GM19438 (cell line): ENCODE measurements at regions not wholly inside any gene's neighbourhood (a gene's known extent, or its start where the extent isn't known, plus 50 kb on each side); places are given as distances from the start of the nearest gene placed in this dataset.

Experiments
- ATAC-seq: cut with Tn5 transposase; IDR thresholded peaks from one replicate; pipeline ENCODE4 v1.9.1; 2021; ENCODE audit warnings: low read depth; ENCODE audit not compliant: unreplicated experiment

DNA sequence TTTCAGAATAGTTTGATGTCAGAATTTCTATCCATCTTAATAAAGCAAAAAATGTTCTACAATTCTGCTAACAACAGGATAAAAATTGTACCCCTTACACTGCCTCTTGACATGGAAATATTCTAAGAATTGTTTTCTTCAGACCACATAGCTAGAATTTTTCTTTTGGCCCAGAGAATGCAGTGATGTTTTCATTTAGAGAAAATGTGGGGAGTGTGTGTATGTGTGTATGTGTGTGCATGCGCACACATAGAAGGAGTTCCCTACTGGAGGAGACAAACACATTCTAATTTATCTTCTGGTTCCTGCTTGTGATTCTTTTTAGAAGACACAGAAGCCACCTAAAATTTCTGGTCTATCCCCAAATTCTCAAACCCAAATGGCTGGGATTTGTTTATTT is 1145.7 kb downstream of the VRK1 start:
- no peak for ATAC-seq

DNA sequence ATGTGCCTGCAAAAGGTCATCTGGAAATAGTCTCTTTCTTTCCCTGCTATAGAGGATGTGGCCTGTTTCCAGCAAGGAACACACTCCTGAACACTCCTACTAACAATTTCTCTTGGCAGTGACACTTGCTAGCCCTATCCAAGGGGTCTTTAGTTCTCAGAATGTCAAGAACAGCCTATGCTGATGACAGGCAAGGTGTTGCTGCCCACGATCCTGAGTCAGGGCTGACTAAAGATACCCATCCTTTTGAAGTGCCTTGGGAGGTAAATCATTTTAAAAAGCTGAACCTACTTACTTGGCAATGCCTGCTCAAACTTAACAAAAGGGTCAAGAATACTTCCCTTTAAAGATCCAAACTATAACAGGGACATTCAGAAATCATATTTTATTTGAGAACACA is 1146.4 kb downstream of the VRK1 start:
- no peak for ATAC-seq

DNA sequence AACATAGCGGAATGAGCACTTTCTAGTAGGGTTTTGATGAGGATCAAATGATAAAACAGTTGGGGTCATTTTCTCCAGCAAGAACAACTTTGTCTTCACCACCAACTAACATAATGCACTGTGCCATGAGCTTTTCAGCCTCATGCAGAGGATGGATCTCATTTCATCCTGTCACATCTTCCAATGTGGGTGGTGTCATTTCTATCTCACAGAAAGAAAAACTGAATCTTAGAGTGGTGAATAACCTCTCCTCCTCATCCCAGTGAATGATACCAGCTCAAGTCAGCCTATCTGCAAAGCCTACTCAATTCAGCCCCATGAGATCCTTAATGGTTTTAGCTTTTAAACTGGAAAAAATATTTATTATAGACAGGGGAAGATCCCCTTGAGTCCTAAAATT is 1147.2 kb downstream of the VRK1 start:
- ATAC-seq: no peak

DNA sequence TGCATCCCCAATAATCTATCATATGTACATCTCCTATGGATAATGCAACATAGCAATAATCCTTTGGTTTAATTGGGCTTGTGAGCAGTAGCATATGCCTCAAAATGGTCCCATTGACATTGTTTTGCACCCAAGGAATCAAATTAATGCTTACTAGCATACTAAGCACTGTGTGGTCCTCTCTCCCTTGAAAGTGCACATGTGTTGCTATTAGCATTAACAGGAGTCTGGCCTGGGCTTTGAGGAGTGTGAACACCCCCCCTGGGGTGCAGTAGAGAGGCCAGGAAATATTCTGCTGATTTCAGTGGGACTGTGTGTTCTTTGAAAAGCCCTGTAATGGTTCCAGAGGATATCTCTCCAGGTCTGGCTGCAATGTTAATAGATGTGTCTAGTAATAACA is 1148.4 kb downstream of the VRK1 start:
- no peak for ATAC-seq

DNA sequence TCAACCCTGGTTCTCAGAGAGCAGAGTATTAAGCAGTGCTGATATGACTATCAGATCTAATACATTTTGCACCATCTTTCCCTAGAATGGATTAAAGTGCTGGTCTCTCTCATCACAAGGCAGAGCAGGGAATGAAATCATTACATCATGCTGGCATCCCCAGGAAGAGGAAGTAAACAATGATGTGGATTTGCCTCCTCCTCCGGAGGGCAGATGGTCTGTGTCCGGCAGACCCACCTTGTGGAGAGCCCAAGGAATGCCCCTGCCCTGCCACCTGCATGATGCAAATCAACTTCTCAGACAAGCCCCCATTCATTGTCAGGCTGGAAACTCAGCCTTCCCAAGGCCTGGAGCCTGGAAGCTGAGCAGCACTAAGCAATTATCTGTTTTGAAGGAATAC is 1149.1 kb downstream of the VRK1 start:
- no peak for ATAC-seq

DNA sequence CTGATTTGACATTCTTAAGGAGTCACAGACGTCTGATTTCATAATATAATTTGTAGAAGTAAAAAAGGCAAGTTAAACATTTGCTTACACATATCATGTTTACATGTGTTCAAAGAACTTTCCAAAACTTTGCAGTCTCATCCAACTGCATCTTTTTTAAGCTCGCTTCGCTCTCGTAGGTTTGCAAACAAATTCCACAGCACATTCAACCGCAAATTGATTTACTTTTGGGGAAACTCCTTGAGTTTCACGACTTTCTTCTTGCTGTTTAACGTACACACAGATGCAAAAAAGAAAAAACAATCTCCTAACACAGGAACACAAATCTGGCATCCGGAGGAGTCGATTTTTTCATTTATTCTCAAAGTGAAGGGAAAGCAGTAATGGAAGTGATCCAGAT is 1149.5 kb downstream of the VRK1 start:
- no peak for ATAC-seq

DNA sequence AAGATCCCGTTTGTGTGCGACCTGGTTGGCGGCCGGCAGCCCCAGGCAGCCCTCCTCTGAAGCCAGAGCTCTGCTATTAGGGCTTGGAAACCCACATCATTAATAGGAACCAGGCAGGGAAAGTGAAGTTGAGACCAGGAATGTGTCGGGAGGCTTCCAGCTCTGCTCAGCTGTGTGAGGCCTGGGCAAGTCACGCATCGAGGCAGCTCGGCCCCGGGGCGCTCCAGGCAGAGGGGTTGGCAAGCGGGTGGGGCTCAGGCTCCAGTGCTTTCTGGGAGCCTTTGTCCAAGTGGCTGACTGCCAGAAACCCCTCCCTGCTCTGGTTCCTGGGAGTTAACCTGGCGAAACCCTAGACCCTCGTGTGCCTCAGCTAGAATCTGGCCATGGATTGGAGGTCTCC is 1151.7 kb downstream of the VRK1 start:
- ATAC-seq: no peak

DNA sequence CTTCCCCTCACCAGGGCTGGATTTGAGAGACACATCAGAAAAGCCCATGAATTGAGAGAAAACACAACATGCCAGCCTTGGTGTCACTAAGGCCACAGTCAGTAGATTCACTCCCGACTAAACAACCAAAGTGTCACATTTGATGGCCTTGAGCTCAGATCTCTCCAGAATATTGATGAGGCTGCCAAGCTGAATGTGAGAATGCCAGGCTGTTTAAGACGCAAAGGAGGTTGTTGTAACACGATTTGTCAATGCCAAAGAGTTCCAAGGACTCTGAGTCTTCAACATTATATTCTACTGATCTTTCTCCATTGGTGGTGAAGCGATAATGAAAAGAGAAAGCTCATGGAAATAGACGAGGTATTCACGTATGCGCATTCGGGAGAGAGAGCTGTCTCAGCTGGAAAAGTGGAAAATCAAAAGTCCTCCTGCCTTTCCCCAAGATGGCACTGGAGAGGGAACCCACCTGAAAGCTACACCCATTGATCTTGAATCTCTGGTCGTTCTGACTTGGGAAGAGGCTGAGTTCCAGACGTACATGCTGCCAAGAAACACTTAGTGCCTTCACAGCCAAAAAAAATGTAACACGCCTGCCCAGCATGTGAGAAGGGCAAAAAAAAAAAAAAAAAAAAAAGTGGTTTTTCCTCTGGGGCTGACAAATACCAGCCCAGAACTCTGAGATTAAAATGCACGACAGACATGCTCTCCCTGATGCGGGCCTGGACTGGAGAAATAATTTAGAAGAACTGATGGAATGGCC is 1159.6 kb downstream of the VRK1 start:
- ATAC-seq: no peak

DNA sequence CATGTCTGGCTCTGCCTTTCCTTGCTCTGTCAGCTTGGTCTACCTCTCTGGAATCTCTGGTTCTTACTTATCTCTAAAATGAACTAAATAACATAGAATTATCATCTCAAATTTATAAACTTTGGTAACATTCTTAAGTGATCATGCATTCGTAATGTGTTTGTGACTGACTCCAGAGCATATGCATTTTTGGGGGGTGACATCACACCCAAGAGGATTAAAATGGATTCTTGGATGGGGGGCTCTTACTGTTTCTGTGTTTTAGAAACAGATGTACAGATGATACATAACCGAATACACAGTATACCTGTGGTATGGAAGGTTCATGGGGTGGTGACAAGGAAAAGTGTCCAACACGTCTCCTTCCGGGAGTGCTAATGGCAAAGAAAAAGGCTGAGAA is 1162.1 kb downstream of the VRK1 start:
- no peak for ATAC-seq

DNA sequence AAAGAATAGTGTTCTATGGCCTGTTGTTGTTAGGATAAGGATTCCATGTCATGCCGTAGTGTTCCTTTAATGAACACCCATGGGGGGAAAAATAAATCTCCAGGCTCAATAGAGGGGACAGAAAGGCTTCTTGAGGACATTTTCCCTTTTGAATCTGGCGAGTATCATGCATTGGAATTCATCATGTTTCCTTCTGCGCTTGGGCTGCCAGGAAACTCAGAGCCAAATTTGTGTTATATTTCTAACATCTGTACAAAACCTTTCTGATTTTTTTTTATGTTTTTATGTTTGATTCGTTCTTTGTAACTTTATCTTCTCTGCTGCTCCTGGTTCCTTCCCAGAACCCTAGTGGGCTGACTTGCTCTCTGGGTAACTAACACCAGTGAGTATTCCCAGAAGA is 1163.3 kb downstream of the VRK1 start:
- no peak for ATAC-seq

DNA sequence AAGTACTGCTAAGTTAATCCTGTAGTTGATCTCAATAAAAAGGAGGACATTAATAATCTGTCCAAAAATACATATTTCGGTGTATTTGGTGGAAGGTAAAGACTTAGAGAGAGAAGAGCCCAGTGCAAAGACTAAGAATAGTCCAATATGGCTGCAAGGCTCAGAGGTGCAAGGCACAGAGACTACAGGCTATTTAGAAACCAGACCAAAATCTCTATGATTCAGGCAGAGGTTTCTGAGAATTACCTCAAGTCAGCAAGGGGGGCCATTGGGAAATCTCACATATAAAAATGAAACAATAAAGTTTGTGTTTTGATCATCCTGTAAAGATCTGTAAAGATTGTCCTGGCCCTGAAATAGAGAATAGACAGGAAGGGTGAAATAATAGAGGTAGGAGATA is 1173.0 kb downstream of the VRK1 start:
- no peak for ATAC-seq

DNA sequence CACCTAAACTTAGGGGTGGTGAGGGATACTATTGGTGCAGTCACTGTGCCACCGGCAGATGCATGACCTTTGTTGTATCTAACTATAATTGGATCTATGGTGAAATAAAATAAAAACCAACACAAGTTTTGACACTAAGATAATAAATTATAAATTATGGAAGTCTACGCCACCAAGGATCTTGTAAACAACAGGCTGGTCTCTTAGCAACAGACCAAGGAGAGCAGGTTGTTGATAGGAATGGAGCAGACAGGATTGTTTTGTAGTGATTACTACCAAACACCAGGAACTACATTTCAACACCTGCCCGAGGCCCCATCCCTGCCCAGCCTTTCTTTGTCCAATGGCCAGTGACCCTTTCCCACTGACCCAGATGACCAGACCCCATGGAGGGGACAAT is 1178.0 kb downstream of the VRK1 start:
- ATAC-seq: no peak

DNA sequence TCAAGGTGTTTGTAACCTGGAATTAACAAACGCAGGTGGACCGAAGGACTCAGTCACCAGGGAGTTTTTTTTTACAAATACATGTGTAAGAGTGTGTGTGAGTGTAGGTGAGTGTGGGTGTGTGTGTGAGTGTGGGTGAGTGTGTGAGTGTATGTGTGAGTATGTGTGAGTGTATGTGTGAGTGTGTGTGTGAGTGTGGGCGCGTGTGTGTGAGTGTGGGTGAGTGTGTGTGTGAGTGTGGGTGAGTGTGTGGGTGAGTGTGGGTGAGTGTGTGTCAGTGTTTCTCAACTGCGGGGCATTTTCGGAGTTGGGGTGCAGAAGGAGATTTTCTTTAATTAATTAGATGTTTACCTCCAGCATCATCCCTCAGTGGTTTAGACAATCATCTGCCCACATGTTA is 1178.8 kb downstream of the VRK1 start:
- no peak for ATAC-seq

DNA sequence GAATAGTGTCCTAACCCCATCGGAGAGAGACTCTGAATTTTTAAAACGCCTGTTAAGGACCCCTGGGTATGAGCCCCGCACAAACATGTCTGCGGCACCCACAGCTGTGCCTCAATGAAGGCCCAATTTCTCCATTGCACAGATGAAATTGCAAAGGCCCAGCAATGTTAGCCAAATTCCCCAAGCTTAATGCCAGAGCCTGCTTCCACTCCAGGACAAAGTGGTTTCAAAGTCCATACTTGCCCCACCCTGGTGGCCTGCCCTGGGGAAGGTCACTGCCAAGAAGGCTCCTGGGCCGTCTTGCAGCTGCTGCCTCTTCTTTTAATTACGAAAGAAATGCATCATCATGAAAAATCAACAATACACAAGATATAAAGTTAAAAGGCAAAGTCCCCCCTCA is 1179.7 kb downstream of the VRK1 start:
- no peak for ATAC-seq

DNA sequence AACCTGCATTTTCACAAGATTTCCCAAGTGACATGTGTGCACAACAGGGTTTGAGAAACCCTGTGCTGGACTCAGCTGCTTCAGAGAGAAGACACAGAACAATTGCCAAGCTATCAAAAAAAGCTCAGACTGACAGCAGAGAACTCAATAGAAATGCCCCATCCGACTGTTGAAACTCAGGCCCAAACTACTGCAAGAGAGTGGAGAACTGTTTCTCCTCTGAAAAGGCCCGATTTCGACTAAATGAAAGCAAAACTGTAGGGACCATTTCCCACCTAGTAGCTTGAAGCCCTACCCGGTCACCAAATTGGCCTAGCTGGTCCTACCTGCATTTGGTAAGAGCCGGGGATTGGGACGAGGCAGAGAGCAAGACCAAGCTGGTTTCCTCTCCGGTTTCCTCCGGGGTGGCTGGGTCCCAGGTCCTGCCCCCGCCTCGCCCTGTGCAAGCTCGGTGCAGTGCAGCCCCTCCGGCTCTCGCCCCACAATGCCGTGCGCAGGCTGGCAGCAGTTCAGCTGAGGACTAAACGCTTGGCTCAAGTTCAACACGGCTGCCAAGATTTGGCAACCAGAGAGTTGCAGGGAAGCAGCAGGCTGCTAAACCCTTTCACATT is 1180.6 kb downstream of the VRK1 start:
- no peak for ATAC-seq

DNA sequence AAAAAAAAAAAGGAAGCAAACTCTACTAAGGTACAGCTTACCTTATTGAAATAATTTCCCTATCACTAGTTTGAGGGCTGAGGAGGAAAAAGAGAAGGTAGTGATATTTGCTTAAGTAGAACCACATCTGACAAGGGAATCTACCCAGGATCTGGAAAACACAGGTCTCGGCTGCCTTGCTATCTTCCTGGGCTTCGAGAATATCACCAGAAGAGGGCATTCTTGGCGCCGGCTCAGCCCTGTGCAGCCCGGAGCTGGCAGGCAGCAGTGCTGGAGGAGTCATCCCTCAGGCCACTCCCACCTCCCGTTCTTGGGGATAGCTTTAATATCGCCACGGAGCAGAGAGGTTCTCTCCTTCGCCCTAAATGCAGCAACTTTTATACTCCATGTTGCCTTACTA is 1181.2 kb downstream of the VRK1 start:
- no peak for ATAC-seq

DNA sequence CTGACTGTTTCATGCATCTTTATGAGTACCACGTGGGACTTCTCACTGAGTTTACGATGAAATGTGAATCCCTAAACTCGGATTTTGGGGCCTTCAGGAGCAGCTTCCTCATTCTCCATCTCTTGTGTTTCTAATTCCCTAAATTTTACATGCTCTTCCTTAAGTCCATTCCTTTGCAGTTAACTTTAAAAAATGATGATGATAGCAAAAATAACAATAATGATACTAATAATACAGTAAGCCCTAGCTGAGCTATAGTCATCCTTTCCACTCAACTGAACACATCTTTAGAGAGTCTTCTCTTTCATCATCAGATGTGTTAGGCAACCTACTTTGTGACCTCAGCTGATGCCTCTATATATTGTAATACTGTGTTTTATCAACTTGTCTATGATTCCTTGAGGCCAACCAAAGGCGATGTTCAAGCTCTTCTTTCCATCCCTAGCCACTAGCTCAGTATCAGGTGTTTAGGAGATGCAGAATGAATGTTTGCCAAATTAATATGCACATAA is 1196.4 kb downstream of the VRK1 start:
- ATAC-seq: no peak

DNA sequence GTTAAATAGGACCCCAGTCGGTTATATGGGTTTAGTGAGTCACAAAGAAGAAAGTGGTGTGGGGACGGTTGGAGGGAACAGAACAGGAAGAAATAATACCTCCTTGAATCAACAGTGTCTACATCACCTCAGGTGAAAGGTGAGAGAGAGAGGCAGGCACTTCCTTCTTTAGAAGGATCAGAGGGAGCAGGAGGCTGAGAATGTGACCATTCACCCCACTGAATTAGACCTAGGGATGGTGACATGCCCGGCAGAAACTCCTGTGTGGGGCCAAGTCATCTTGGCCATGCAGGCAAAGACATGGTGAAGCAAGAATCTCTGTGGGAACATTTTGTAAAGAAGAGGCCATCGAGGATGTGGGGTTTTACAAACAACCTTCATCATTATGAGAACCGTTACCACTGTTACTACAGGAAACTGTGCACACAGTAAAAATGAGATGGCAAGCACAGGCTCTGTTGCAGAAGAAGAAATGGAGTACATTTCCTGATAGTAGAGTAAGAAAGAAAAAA is 1196.9 kb downstream of the VRK1 start:
- no peak for ATAC-seq

DNA sequence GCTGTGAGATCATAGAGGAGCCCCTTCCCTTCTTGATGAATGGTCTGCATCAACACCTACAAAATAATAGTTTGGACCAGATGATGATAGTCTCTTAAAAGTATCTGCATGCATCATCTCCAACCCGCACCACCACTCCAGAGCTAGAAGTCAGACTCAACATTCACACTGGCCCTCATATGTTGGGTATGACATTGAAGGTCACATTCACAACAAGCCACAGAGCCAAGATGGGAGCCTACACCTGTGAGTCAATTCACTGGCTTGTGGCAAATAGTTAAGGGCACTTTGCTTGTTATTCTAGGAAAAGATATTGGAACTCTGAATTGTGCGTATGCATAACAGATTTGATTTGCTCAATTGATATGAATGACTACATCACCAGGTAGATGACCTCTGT is 1197.9 kb downstream of the VRK1 start:
- no peak for ATAC-seq

DNA sequence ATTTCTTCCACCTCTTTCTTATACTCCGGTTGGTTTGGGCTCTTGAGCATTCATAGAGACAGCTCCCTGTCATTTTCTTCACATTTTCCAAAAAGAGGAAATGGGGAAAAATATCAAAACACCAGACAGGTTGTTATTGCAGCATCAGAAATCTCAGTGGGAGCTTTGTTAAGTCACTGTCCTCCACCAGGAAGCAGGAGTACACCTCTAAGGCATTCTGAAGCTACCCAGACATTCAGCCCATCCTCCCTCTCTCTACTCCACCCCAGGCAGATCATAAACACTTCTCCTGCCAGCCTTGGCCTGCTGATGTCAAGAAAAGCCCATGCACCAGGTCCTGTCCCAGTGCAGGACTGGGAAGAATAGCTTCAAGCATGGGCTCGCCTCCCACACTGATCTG is 1198.3 kb downstream of the VRK1 start:
- ATAC-seq: no peak

DNA sequence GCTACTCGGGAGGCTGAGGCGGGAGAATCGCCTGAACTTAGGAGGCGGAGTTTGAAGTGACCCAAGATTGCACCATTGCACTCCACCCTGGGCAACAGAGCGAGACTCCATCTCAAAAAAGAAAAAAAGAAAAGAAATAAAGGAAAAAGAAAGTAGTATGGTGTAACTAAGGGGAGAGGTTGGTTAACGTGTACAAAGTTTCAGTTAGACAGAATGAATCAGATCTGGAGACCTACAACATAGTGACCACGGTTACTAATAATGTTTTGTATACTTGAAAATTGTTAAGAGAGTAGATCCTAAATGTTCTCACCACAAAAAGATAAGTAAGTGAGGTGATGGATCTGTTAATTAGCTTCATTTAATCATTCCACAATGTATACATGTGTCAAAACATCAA is 1208.8 kb downstream of the VRK1 start:
- no peak for ATAC-seq
